Sigmoid colon (tissue), 6 donors: ENCODE measurements at regions not wholly inside any gene's neighbourhood (a gene's known extent, or its start where the extent isn't known, plus 50 kb on each side); places are given as distances from the start of the nearest gene placed in this dataset.

ENCODE experiments used
- DNase-seq: peaks from one replicate; pipeline ENCODE4 v3.0.0-alpha.2; 2019
- H3K27ac ChIP-seq, 4 donors: fragments of 200-600 bp; sonication (generic); one replicate each; pipeline ENCODE4 v1.5.1; 2016 to 2019; ENCODE audit warnings: mild to moderate bottlenecking in 1 of 4
- H3K27me3 ChIP-seq, 3 donors: fragments of 200-600 bp; sonication (generic); one replicate each; pipeline ENCODE4 v1.5.1; 2019; ENCODE audit warnings: mild to moderate bottlenecking in 1 of 3
- H3K36me3 ChIP-seq, 4 donors: fragments of 200-600 bp; sonication (generic); one replicate each; pipeline ENCODE4 v1.5.1; 2016 to 2019
- H3K4me1 ChIP-seq, 4 donors: fragments of 200-600 bp; sonication (generic); one replicate each; pipeline ENCODE4 v1.5.1; 2017 to 2019
- H3K4me3 ChIP-seq, 4 donors: fragments of 200-600 bp; sonication (generic); one replicate each; pipeline ENCODE4 v1.5.1; 2017 to 2019; ENCODE audit warnings: mild to moderate bottlenecking in 2 of 4, moderate library complexity in 1 of 4
- H3K9me3 ChIP-seq, 4 donors: fragments of 200-600 bp in 3 of 4; sonication (generic) in 3 of 4; one replicate each; pipeline versions ENCODE4 v1.5.1 to v1.6.1; 2013 to 2019
- CTCF ChIP-seq, 4 experiments: fragments of 450-650 bp in 3 of 4; fragments of 200-600 bp in 1 of 4; IDR thresholded peaks; one replicate each; pipeline ENCODE4 v1.5.1; 2016 to 2019; ENCODE audit warnings: antibody characterized with exemption in 4 of 4, mild to moderate bottlenecking in 3 of 4, moderate library complexity in 2 of 4
- EP300 ChIP-seq, 4 donors: sonication (generic); formaldehyde crosslinking; IDR thresholded peaks; one replicate each; pipeline ENCODE4 v1.6.1; 2017; ENCODE audit warnings: antibody characterized with exemption in 4 of 4
- POLR2A ChIP-seq, 2 donors: fragments of 450-650 bp; IDR thresholded peaks; one replicate each; pipeline ENCODE4 v1.6.1; 2016; ENCODE audit warnings: antibody characterized with exemption in 2 of 2, mild to moderate bottlenecking in 2 of 2, moderate library complexity in 2 of 2
- POLR2AphosphoS5 ChIP-seq, 4 donors: sonication (generic); formaldehyde crosslinking; IDR thresholded peaks; one replicate each; pipeline ENCODE4 v1.6.1; 2017; ENCODE audit warnings: antibody characterized with exemption in 4 of 4
- WGBS, 2 donors: extraction: QIAGEN DNeasy Blood & Tissue Kit; methylation state at CpG; one replicate each; pipeline ENCODE4 v1.1.7; 2013; 5-methylcytosine and 5-hydroxymethylcytosine counted together
- intact Hi-C: fragments of 100-400 bp; cut with DNase I; formaldehyde crosslinking; loops from one replicate; pipeline ENCODE4 v1.15.1; 2023
- donor health status: healthy with polysubstance abuse.
- donor health status: healthy.

GRCh38 chr16:86730597-86730996, 152.2 kb downstream of the FOXL1 start:
- Histone ChIP-seq H3K36me3 (no peaks in the 10 kb centered on the region), H3K9me3 (no peaks in the 10 kb centered on the region), H3K27me3 (peaks cover 12 to 91% (median 19%) of the 10 kb centered on the region in 3 donors), H3K4me3 (no peak overlapping the region), H3K4me1 (no peaks in the 10 kb centered on the region), H3K27ac (no peak overlapping the region)
- no peak for TF ChIP-seq POLR2AphosphoS5 (IDR thresholded peaks at IDR 0.05)
- TF ChIP-seq CTCF (IDR thresholded peaks at IDR 0.05), result no peak
- no peak for TF ChIP-seq EP300 (IDR thresholded peaks at IDR 0.05)
- TF ChIP-seq POLR2A (IDR thresholded peaks at IDR 0.05), result no peak
- 38 to 47% methylated on average over 12 of the region's 12 CpGs for WGBS, 2 donors
- no peak for DNase-seq
- intact Hi-C loops, result no loop called here

- Histone ChIP-seq H3K4me3 (no peak overlapping the region), H3K4me1 (no peaks in the 10 kb centered on the region), H3K9me3 (no peaks in the 10 kb centered on the region), H3K36me3 (no peaks in the 10 kb centered on the region), H3K27me3 (peaks cover 12 to 74% (median 19%) of the 10 kb centered on the region in 3 donors), H3K27ac (no peak overlapping the region)
- DNase-seq, result peak; percentile 47
- intact Hi-C loops, result no loop called here
- 30 to 52% methylated on average over 28 of the region's 28 CpGs for WGBS, 2 donors
- no peak for TF ChIP-seq POLR2A (IDR thresholded peaks at IDR 0.05)
- no peak for TF ChIP-seq CTCF (IDR thresholded peaks at IDR 0.05)
- TF ChIP-seq EP300 (IDR thresholded peaks at IDR 0.05), result no peak
- TF ChIP-seq POLR2AphosphoS5 (IDR thresholded peaks at IDR 0.05), result no peak
Measured at GRCh38 chr16:86732621-86733295, 154.4 kb downstream of the FOXL1 start.

GRCh38 chr16:86733546-86734254, 155.4 kb downstream of the FOXL1 start:
- no peak for TF ChIP-seq POLR2A (IDR thresholded peaks at IDR 0.05)
- TF ChIP-seq EP300 (IDR thresholded peaks at IDR 0.05), result no peak
- TF ChIP-seq POLR2AphosphoS5 (IDR thresholded peaks at IDR 0.05), result no peak
- no peak for TF ChIP-seq CTCF (IDR thresholded peaks at IDR 0.05)
- intact Hi-C loops, result no loop called here
- H3K27me3 ChIP-seq, result peaks cover 12 to 65% (median 19%) of the 10 kb centered on the region in 3 donors
- no peaks in the 10 kb centered on the region for H3K36me3 ChIP-seq
- WGBS, 2 donors, result 55 to 67% methylated on average over 27 of the region's 27 CpGs
- H3K9me3 ChIP-seq, result no peaks in the 10 kb centered on the region
- no peaks in the 10 kb centered on the region for H3K4me1 ChIP-seq
- no peak overlapping the region for H3K27ac ChIP-seq
- H3K4me3 ChIP-seq, result no peak overlapping the region
- peak; percentile 33 for DNase-seq

- peak; percentile 32 for DNase-seq
- Histone ChIP-seq H3K36me3 (no peaks in the 10 kb centered on the region), H3K4me3 (no peak overlapping the region), H3K4me1 (no peaks in the 10 kb centered on the region), H3K27ac (no peak overlapping the region), H3K9me3 (no peaks in the 10 kb centered on the region), H3K27me3 (peaks cover 7 to 60% (median 19%) of the 10 kb centered on the region in 3 donors)
- WGBS, 2 donors, result 61 to 66% methylated on average over 24 of the region's 24 CpGs
- intact Hi-C loops, result no loop called here
- TF ChIP-seq POLR2A (IDR thresholded peaks at IDR 0.05), result no peak
- TF ChIP-seq CTCF (IDR thresholded peaks at IDR 0.05), result no peak
- no peak for TF ChIP-seq EP300 (IDR thresholded peaks at IDR 0.05)
- TF ChIP-seq POLR2AphosphoS5 (IDR thresholded peaks at IDR 0.05), result no peak
Measured at GRCh38 chr16:86734543-86735460, 156.5 kb downstream of the FOXL1 start.
